B cell (primary cell): ENCODE measurements at regions not wholly inside any gene's neighbourhood (a gene's known extent, or its start where the extent isn't known, plus 50 kb on each side); places are given as distances from the start of the nearest gene placed in this dataset.

Experiments used
- ATAC-seq: fragments of 200-7000 bp; cut with Tn5 transposase; one replicate; pipeline ENCODE4 v1.10.0; 2021; ENCODE audit warnings: low read depth, mild to moderate bottlenecking, moderate number of reproducible peaks, moderate library complexity
- CTCF ChIA-PET: fragments of 350-600 bp; sonication (Branson Sonifier 250); formaldehyde crosslinking; loops from one replicate; lab custom pipeline; 2021; ENCODE audit warnings: antibody characterized with exemption, inconsistent platforms; lab: Charles Lee
- POLR2A ChIA-PET: fragments of 350-600 bp; sonication (Branson Sonifier 250); formaldehyde crosslinking; loops from one replicate; lab custom pipeline; 2021; ENCODE audit warnings: antibody characterized with exemption; lab: Charles Lee
- DNase-seq: peaks from one replicate; pipeline ENCODE4 v3.0.0; 2013
- H2AFZ ChIP-seq: 2 replicates; pipeline ENCODE4 v1.6.1; 2012; ENCODE audit warnings: mild to moderate bottlenecking, low read depth, low read length; ENCODE audit not compliant: insufficient read depth, poor library complexity, severe bottlenecking
- H3K27ac ChIP-seq, 2 donors: 1 replicate in 1 of 2; 2 replicates in 1 of 2; pipeline ENCODE4 v1.5.1; 2012 to 2013; ENCODE audit warnings: low read length in 2 of 2, mild to moderate bottlenecking in 2 of 2, moderate library complexity in 1 of 2
- H3K27me3 ChIP-seq, 4 experiments: fragments of 200-600 bp in 1 of 4; sonication (generic) in 1 of 4; replicated peaks in 1 of 4; 1 replicate in 2 of 4; 2 replicates in 2 of 4; pipeline versions ENCODE4 v1.6.1 to v1.7.0; 2013 to 2016; ENCODE audit warnings: low read length in 3 of 4, mild to moderate bottlenecking in 2 of 4, mixed read lengths in 1 of 4, moderate library complexity in 1 of 4; ENCODE audit not compliant: insufficient read depth in 4 of 4, control insufficient read depth in 3 of 4; ENCODE audit errors: control extremely low read depth in 1 of 4
- H3K36me3 ChIP-seq, 2 experiments: replicated peaks in 1 of 2; 1 replicate in 1 of 2; 2 replicates in 1 of 2; pipeline versions ENCODE4 v1.6.1 to v1.7.1; 2013; ENCODE audit warnings: low read length in 1 of 2; ENCODE audit not compliant: insufficient read depth in 2 of 2, control insufficient read depth in 1 of 2; ENCODE audit errors: control extremely low read depth in 1 of 2, extremely low read depth in 1 of 2
- H3K4me1 ChIP-seq, 2 donors: fragments of 200-600 bp in 1 of 2; sonication (generic) in 1 of 2; 1 replicate in 1 of 2; 2 replicates in 1 of 2; pipeline versions ENCODE4 v1.5.1 to v1.6.1; 2013 to 2017; ENCODE audit warnings: low read length in 2 of 2; ENCODE audit not compliant: control insufficient read depth in 2 of 2, insufficient read depth in 2 of 2
- H3K4me2 ChIP-seq: replicated peaks from 2 replicates; pipeline ENCODE3; 2012; ENCODE audit warnings: mild to moderate bottlenecking, low read depth, low read length; ENCODE audit not compliant: poor library complexity, severe bottlenecking
- H3K4me3 ChIP-seq, 5 experiments: fragments of 200-600 bp in 1 of 5; sonication (generic) in 1 of 5; 1 replicate in 3 of 5; 2 replicates in 2 of 5; pipeline versions ENCODE4 v1.5.1 to v1.7.0; 2011 to 2016; ENCODE audit warnings: low read length in 4 of 5, mild to moderate bottlenecking in 4 of 5, low read depth in 2 of 5, control low read depth in 1 of 5, moderate library complexity in 1 of 5; ENCODE audit not compliant: insufficient read depth in 1 of 5; ENCODE audit errors: control extremely low read depth in 1 of 5, extremely low read depth in 1 of 5
- H3K79me2 ChIP-seq: fragments of 200-600 bp; sonication (generic); one replicate; pipeline ENCODE4 v1.6.0; 2016; ENCODE audit warnings: low read length; ENCODE audit not compliant: control insufficient read depth, insufficient read depth
- H3K9ac ChIP-seq: fragments of 200-600 bp; sonication (generic); 2 replicates; pipeline ENCODE4 v1.6.1; 2017; ENCODE audit warnings: mild to moderate bottlenecking, low read length, moderate library complexity
- H3K9me3 ChIP-seq, 3 donors: one replicate each; pipeline versions ENCODE4 v1.6.1 to v1.7.1; 2013; ENCODE audit warnings: low read length in 2 of 3; ENCODE audit not compliant: control insufficient read depth in 2 of 3, insufficient read depth in 1 of 3; ENCODE audit errors: control extremely low read depth in 1 of 3
- H4K20me1 ChIP-seq: 2 replicates; pipeline ENCODE4 v1.6.0; 2012; ENCODE audit warnings: mild to moderate bottlenecking, low read length; ENCODE audit not compliant: insufficient read depth, control insufficient read depth, poor library complexity, severe bottlenecking
- H3K27ac Mint-ChIP-seq: one replicate; pipeline ENCODE4 v1.8.0; 2021; ENCODE audit warnings: mixed read lengths
- H3K27me3 Mint-ChIP-seq: one replicate; pipeline ENCODE4 v1.8.0; 2021; ENCODE audit warnings: mixed read lengths
- H3K4me1 Mint-ChIP-seq: one replicate; pipeline ENCODE4 v1.8.0; 2021; ENCODE audit warnings: mixed read lengths
- H3K4me3 Mint-ChIP-seq: one replicate; pipeline ENCODE4 v1.8.0; 2021; ENCODE audit warnings: mixed read lengths
- H3K9me3 Mint-ChIP-seq: one replicate; pipeline ENCODE4 v1.8.0; 2022; ENCODE audit warnings: mixed read lengths; ENCODE audit not compliant: insufficient read depth
- EZH2 ChIP-seq: IDR thresholded peaks from 2 replicates; pipeline ENCODE4 v1.6.1; 2012; ENCODE audit warnings: borderline replicate concordance, low read depth, mild to moderate bottlenecking, moderate library complexity, low read length; ENCODE audit not compliant: insufficient read depth, poor library complexity, severe bottlenecking
- WGBS: methylation state at CpG from one replicate; pipeline ENCODE4 v1.1.5; 2013; ENCODE audit warnings: missing lambda C conversion rate; ENCODE audit not compliant: insufficient coverage; 5-methylcytosine and 5-hydroxymethylcytosine counted together
- intact Hi-C: fragments of 100-400 bp; cut with micrococcal nuclease; formaldehyde crosslinking; loops from one replicate; pipeline ENCODE4 v1.10.0; 2022
- TF ChIP-seq, protein P1 (sequence below): fragments of 200-600 bp; IDR thresholded peaks from one replicate; pipeline ENCODE4 v1.8.0; 2022; ENCODE audit warnings: antibody characterized with exemption, mild to moderate bottlenecking

DNA sequence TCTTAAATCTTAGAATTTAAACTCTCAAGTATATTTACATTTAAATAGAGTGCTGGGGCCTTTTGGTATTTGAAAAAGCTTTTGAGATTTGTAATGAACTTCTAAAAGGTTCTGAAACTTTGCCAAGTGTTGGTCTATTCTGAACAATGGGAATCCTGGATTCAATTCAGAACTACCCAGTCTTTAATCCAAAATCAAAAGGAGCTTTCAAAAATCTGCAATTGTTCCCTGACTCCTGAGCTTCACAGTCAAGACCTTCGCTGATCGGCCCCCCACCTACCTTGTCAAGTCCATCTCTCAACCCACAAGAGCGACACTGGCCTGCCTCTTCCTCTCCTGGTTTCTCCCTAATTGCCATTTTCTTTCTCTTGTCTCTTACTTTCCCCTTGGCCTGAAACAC is 666.1 kb upstream of the BOD1L1 start:
- 97% methylated on average over 3 of the region's 3 CpGs for WGBS
- peaks cover under 1% of the 10 kb centered on the region for H3K9me3 Mint-ChIP-seq
- DNase-seq (no peak), ATAC-seq (no peak)
- intact Hi-C loops = no loop called here
- no peaks in the 10 kb centered on the region for H3K4me1 Mint-ChIP-seq
- no peak overlapping the region for H3K4me3 ChIP-seq
- POLR2A ChIA-PET = no interaction called here
- peaks cover 5% of the 10 kb centered on the region for H3K27me3 Mint-ChIP-seq
- no peaks in the 10 kb centered on the region for H3K9me3 ChIP-seq
- H3K27ac Mint-ChIP-seq = no peak overlapping the region
- no peaks in the 10 kb centered on the region for H3K79me2 ChIP-seq
- H4K20me1 ChIP-seq = no peaks in the 10 kb centered on the region
- no peak overlapping the region for H3K27ac ChIP-seq
- H3K9ac ChIP-seq = no peak overlapping the region
- no peaks in the 10 kb centered on the region for H3K27me3 ChIP-seq
- TF ChIP-seq, protein P1, sequence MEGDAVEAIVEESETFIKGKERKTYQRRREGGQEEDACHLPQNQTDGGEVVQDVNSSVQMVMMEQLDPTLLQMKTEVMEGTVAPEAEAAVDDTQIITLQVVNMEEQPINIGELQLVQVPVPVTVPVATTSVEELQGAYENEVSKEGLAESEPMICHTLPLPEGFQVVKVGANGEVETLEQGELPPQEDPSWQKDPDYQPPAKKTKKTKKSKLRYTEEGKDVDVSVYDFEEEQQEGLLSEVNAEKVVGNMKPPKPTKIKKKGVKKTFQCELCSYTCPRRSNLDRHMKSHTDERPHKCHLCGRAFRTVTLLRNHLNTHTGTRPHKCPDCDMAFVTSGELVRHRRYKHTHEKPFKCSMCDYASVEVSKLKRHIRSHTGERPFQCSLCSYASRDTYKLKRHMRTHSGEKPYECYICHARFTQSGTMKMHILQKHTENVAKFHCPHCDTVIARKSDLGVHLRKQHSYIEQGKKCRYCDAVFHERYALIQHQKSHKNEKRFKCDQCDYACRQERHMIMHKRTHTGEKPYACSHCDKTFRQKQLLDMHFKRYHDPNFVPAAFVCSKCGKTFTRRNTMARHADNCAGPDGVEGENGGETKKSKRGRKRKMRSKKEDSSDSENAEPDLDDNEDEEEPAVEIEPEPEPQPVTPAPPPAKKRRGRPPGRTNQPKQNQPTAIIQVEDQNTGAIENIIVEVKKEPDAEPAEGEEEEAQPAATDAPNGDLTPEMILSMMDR = no peak
- no peak for TF ChIP-seq EZH2
- H3K4me1 ChIP-seq = no peaks in the 10 kb centered on the region
- H3K36me3 ChIP-seq = no peaks in the 10 kb centered on the region
- CTCF ChIA-PET = no interaction called here
- H2AFZ ChIP-seq = no peak overlapping the region
- H3K4me3 Mint-ChIP-seq = no peak overlapping the region
- H3K4me2 ChIP-seq = no peak overlapping the region

DNA sequence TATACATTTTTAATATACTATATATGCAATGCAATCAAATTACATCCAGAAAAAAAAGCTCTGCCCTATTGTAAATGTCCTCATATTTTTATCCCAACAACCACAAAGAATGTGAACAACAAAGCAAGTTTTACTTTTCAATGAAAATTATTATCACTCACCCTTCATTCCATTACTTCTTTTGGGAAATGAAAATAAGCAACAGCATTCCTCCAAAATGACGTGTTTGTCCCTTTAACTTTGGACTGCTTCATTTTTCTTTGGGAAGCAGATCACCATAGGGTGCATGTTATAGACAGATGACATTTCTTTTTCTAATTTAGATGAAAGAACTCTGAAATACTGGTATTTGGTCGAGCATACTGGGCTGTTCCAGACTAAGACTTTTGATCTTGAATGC is 667.1 kb upstream of the BOD1L1 start:
- no peak overlapping the region for H3K4me3 Mint-ChIP-seq

More for the DNA sequence above, 667.1 kb upstream of the BOD1L1 start:
- H3K4me2 ChIP-seq = no peak overlapping the region
- H3K9ac ChIP-seq = no peak overlapping the region
- no peak for ATAC-seq
- H2AFZ ChIP-seq = no peak overlapping the region
- Mint-ChIP-seq H3K4me1 (no peaks in the 10 kb centered on the region), H3K27me3 (peaks cover 5% of the 10 kb centered on the region), H3K9me3 (no peaks in the 10 kb centered on the region), H3K27ac (no peak overlapping the region)
- no peaks in the 10 kb centered on the region for H4K20me1 ChIP-seq
- no peak overlapping the region for H3K27ac ChIP-seq
- no peak overlapping the region for H3K4me3 ChIP-seq
- no peaks in the 10 kb centered on the region for H3K79me2 ChIP-seq
- WGBS = no CpG with 5 or more reads among the region's 2 CpGs
- intact Hi-C loops = no loop called here
- POLR2A ChIA-PET = no interaction called here
- no peaks in the 10 kb centered on the region for H3K36me3 ChIP-seq
- H3K9me3 ChIP-seq = no peaks in the 10 kb centered on the region
- CTCF ChIA-PET = no interaction called here
- no peak for DNase-seq
- H3K27me3 ChIP-seq = no peaks in the 10 kb centered on the region
- H3K4me1 ChIP-seq = no peaks in the 10 kb centered on the region
- TF ChIP-seq EZH2 = no peak
- TF ChIP-seq, protein P1 = no peak
